ENCODE measurements at regions not wholly inside any gene's neighbourhood (a gene's known extent, or its start where the extent isn't known, plus 50 kb on each side); places are given as distances from the start of the nearest gene placed in this dataset.
"Not testable (repeated sequence)": the region's sequence is repeated elsewhere in the genome, so short reads cannot be mapped to it uniquely, and the experiment has no call there.

DNA sequence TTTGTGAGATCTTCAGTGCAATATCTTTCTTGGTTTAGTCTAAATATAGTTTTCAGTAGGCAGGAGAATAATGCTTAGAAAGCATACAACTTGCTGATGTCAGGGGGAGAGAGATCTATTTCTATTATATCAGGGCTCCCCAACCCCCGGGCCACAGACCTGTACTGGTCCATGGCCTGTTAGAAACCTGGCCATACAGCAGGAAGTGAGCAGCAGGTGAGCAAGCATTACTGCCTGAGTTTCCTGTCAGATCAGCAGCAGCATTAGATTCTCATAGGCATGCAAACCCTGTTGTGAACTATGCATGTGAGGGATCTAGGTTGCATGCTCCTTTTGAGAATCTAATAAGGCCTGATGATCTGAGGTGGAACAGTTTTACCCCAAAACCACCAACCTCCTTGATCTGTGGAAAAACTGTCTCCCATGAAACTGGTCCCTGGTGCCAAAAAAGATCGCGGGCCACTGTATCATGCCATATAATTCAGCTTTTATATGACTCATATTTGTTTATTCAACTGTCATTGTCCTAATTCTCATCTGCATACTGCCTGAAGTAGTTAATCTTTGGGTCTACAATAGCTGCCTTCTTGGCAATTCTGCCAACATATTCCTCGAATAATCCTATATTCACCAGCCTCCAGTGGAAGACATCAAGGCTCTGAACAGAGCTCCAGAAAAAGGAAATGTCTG lies 163.6 kb upstream of the DYRK2 start:
- H3K4me3 ChIP-seq (ENCODE audit: low read length), result no peak overlapping the region
- no peaks in the 10 kb centered on the region for H3K36me3 ChIP-seq (ENCODE audit: insufficient read depth, low read length)
- H3K79me2 ChIP-seq (replicated peaks; ENCODE audit: insufficient read depth, low read length), result no peaks in the 10 kb centered on the region
- no peak overlapping the region for H3K9ac ChIP-seq (ENCODE audit: low read length)
- no peaks in the 10 kb centered on the region for H3K9me2 ChIP-seq (ENCODE audit: insufficient read depth, low read length)
- no peaks in the 10 kb centered on the region for H3K27me3 ChIP-seq (ENCODE audit: insufficient read depth, low read depth, low read length)
- no peak overlapping the region for H2AFZ ChIP-seq (ENCODE audit: low read depth, low read length)
- peaks cover 4% of the 10 kb centered on the region for H3K9me3 ChIP-seq (ENCODE audit: low read length)
- no peak for TF ChIP-seq TAF1 (IDR thresholded peaks at IDR 0.05; ENCODE audit: low read depth)
- TF ChIP-seq, protein P1, sequence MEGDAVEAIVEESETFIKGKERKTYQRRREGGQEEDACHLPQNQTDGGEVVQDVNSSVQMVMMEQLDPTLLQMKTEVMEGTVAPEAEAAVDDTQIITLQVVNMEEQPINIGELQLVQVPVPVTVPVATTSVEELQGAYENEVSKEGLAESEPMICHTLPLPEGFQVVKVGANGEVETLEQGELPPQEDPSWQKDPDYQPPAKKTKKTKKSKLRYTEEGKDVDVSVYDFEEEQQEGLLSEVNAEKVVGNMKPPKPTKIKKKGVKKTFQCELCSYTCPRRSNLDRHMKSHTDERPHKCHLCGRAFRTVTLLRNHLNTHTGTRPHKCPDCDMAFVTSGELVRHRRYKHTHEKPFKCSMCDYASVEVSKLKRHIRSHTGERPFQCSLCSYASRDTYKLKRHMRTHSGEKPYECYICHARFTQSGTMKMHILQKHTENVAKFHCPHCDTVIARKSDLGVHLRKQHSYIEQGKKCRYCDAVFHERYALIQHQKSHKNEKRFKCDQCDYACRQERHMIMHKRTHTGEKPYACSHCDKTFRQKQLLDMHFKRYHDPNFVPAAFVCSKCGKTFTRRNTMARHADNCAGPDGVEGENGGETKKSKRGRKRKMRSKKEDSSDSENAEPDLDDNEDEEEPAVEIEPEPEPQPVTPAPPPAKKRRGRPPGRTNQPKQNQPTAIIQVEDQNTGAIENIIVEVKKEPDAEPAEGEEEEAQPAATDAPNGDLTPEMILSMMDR (IDR thresholded peaks at IDR 0.05; ENCODE audit: poor library complexity, severe bottlenecking), result no peak
- no peak for TF ChIP-seq EZH2 (IDR thresholded peaks at IDR 0.05; ENCODE audit: borderline replicate concordance, insufficient read depth, low read length, poor library complexity, severe bottlenecking)
- no peak for TF ChIP-seq MXI1 (conservative IDR thresholded peaks at IDR 0.05; ENCODE audit: poor library complexity, severe bottlenecking)
- no peak for TF ChIP-seq EP300 (conservative IDR thresholded peaks at IDR 0.05; ENCODE audit: poor library complexity, severe bottlenecking)
- TF ChIP-seq RAD21 (conservative IDR thresholded peaks at IDR 0.05), result no peak
- TF ChIP-seq, protein P2, sequence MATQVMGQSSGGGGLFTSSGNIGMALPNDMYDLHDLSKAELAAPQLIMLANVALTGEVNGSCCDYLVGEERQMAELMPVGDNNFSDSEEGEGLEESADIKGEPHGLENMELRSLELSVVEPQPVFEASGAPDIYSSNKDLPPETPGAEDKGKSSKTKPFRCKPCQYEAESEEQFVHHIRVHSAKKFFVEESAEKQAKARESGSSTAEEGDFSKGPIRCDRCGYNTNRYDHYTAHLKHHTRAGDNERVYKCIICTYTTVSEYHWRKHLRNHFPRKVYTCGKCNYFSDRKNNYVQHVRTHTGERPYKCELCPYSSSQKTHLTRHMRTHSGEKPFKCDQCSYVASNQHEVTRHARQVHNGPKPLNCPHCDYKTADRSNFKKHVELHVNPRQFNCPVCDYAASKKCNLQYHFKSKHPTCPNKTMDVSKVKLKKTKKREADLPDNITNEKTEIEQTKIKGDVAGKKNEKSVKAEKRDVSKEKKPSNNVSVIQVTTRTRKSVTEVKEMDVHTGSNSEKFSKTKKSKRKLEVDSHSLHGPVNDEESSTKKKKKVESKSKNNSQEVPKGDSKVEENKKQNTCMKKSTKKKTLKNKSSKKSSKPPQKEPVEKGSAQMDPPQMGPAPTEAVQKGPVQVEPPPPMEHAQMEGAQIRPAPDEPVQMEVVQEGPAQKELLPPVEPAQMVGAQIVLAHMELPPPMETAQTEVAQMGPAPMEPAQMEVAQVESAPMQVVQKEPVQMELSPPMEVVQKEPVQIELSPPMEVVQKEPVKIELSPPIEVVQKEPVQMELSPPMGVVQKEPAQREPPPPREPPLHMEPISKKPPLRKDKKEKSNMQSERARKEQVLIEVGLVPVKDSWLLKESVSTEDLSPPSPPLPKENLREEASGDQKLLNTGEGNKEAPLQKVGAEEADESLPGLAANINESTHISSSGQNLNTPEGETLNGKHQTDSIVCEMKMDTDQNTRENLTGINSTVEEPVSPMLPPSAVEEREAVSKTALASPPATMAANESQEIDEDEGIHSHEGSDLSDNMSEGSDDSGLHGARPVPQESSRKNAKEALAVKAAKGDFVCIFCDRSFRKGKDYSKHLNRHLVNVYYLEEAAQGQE (IDR thresholded peaks at IDR 0.05; ENCODE audit: borderline replicate concordance), result no peak
- TF ChIP-seq SMC3 (conservative IDR thresholded peaks at IDR 0.05; ENCODE audit: poor library complexity), result no peak
- no peak for TF ChIP-seq POLR2AphosphoS5 (IDR thresholded peaks at IDR 0.05)
- H3F3A ChIP-seq (ENCODE audit: insufficient read depth, low read length, poor library complexity, severe bottlenecking), result no peaks in the 10 kb centered on the region
- H3K27ac ChIP-seq (ENCODE audit: low read length), result no peak overlapping the region
- H4K20me1 ChIP-seq (ENCODE audit: insufficient read depth), result no peaks in the 10 kb centered on the region
- H3K4me2 ChIP-seq (ENCODE audit: low read length), result no peak overlapping the region

DNA sequence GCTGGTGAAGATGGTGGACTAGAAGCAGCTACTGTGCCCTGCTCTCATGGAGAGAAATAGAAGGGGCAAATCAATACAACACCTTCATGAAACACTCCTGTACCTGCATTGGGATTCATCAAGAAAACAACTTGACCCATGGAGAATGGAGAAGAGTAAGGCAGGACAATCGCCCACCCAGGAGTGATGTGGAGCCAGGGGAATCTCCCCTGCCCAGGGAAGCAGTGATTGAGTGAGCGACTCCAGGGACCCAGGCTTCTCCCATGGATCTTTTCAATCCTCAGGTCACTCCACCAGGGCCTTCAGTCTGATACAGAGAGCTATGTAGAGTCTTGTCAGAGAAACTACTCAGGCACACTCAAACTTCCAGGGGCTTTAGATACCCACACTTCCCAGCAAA lies 161.9 kb upstream of the DYRK2 start:
- Histone ChIP-seq H3K27ac (ENCODE audit: low read length) (no peak overlapping the region), H3K4me2 (ENCODE audit: low read length) (no peak overlapping the region), H3F3A (ENCODE audit: insufficient read depth, low read length, poor library complexity, severe bottlenecking) (no peaks in the 10 kb centered on the region), H3K27me3 (ENCODE audit: insufficient read depth, low read depth, low read length) (no peaks in the 10 kb centered on the region), H3K4me3 (ENCODE audit: low read length) (no peak overlapping the region), H4K20me1 (ENCODE audit: insufficient read depth) (no peaks in the 10 kb centered on the region), H3K79me2 (replicated peaks; ENCODE audit: insufficient read depth, low read length) (no peaks in the 10 kb centered on the region), H2AFZ (ENCODE audit: low read depth, low read length) (no peak overlapping the region), H3K9me2 (ENCODE audit: insufficient read depth, low read length) (no peaks in the 10 kb centered on the region), H3K36me3 (ENCODE audit: insufficient read depth, low read length) (no peaks in the 10 kb centered on the region), H3K9me3 (ENCODE audit: low read length) (peaks cover 4% of the 10 kb centered on the region), H3K9ac (ENCODE audit: low read length) (no peak overlapping the region)
- TF ChIP-seq EP300 (conservative IDR thresholded peaks at IDR 0.05; ENCODE audit: poor library complexity, severe bottlenecking) (no peak), MXI1 (conservative IDR thresholded peaks at IDR 0.05; ENCODE audit: poor library complexity, severe bottlenecking) (no peak), SMC3 (conservative IDR thresholded peaks at IDR 0.05; ENCODE audit: poor library complexity) (no peak), TAF1 (IDR thresholded peaks at IDR 0.05; ENCODE audit: low read depth) (no peak), RAD21 (conservative IDR thresholded peaks at IDR 0.05) (no peak), EZH2 (IDR thresholded peaks at IDR 0.05; ENCODE audit: borderline replicate concordance, insufficient read depth, low read length, poor library complexity, severe bottlenecking) (no peak), POLR2AphosphoS5 (IDR thresholded peaks at IDR 0.05) (no peak)
- TF ChIP-seq, protein P2 (IDR thresholded peaks at IDR 0.05; ENCODE audit: borderline replicate concordance), result no peak
- TF ChIP-seq, protein P1 (IDR thresholded peaks at IDR 0.05; ENCODE audit: poor library complexity, severe bottlenecking), result no peak

DNA sequence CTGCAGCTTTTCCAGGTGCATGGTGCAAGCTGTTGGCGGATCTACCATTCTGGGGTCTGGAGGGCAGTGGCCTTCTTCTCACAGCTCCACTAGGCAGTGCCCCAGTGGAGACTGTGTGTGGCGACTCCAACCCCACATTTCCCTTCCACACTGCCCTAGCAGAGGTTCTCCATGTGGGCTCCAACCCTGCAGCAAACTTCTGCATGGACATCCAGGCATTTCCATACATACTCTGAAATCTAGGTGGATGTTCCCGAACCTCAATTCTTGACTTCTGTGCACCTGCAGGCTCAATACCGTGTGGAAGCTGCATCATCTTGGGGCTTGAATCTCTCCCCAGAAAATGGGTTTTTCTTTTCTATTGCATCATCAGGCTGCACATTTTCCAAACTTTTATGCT lies 160.2 kb upstream of the DYRK2 start:
- H3K4me2 ChIP-seq (ENCODE audit: low read length); H3K9me2 ChIP-seq (ENCODE audit: insufficient read depth, low read length); H3F3A ChIP-seq (ENCODE audit: insufficient read depth, low read length, poor library complexity, severe bottlenecking); H3K79me2 ChIP-seq (replicated peaks; ENCODE audit: insufficient read depth, low read length); H4K20me1 ChIP-seq (ENCODE audit: insufficient read depth); H3K36me3 ChIP-seq (ENCODE audit: insufficient read depth, low read length); H2AFZ ChIP-seq (ENCODE audit: low read depth, low read length); H3K27ac ChIP-seq (ENCODE audit: low read length); H3K27me3 ChIP-seq (ENCODE audit: insufficient read depth, low read depth, low read length); H3K4me3 ChIP-seq (ENCODE audit: low read length); H3K9me3 ChIP-seq (ENCODE audit: low read length); H3K9ac ChIP-seq (ENCODE audit: low read length): not testable (repeated sequence)

All from neural cell (in vitro differentiated cells).